A549 (cell line): ENCODE measurements at regions not wholly inside any gene's neighbourhood (a gene's known extent, or its start where the extent isn't known, plus 50 kb on each side); places are given as distances from the start of the nearest gene placed in this dataset.

Source experiments
- ATAC-seq, 2 experiments: fragments of 200-7000 bp in 1 of 2; fragments of >200 bp in 1 of 2; cut with Nextera tagmentation in 1 of 2; cut with Tn5 transposase in 1 of 2; 3 replicates each; pipeline versions ENCODE4 v1.8.0 to v1.9.1; 2018 to 2020; ENCODE audit warnings: mild to moderate bottlenecking in 1 of 2, moderate library complexity in 1 of 2
- CTCF ChIA-PET: fragments of 300-600 bp; sonication (Branson Sonifier 250); formaldehyde crosslinking; extraction: SDS; loops from one replicate; lab custom pipeline; 2021; ENCODE audit warnings: antibody characterized with exemption, inconsistent platforms; lab: Yijun Ruan, JAX
- POLR2A ChIA-PET: fragments of 350-600 bp; formaldehyde crosslinking; extraction: SDS; loops from one replicate; lab custom pipeline; 2021; ENCODE audit warnings: antibody characterized with exemption, inconsistent platforms; lab: Yijun Ruan, JAX
- DNase-seq, 2 experiments: peaks; one replicate each; pipeline versions ENCODE4 v3.0.0 to v3.0.0-alpha.2; 2011 to 2016; ENCODE audit warnings: low read depth in 1 of 2, low spot score in 1 of 2
- FAIRE-seq: peaks from 2 replicates; lab custom pipeline; 2011; peaks lifted over from hg19 to GRCh38; lab: Jason Lieb, UNC
- H3K27ac ChIP-seq, 2 experiments: fragments of >200 bp; sonication (Bioruptor Twin); formaldehyde crosslinking; 3 replicates each; pipeline ENCODE4 v1.5.1; 2016 to 2017
- H3K4me1 ChIP-seq: fragments of >200 bp; sonication (Bioruptor Twin); formaldehyde crosslinking; 3 replicates; pipeline ENCODE4 v1.6.1; 2016
- H3K4me2 ChIP-seq: fragments of >200 bp; sonication (Bioruptor Twin); formaldehyde crosslinking; 3 replicates; pipeline ENCODE4 v1.6.1; 2016
- H3K4me3 ChIP-seq: fragments of >200 bp; sonication (Bioruptor Twin); formaldehyde crosslinking; 3 replicates; pipeline ENCODE4 v1.5.1; 2016
- H3K9me3 ChIP-seq: fragments of >200 bp; sonication (Bioruptor Twin); formaldehyde crosslinking; 3 replicates; pipeline ENCODE4 v1.6.1; 2016
- BHLHE40 ChIP-seq: IDR thresholded peaks from 2 replicates; pipeline ENCODE4 v1.6.1; 2012; ENCODE audit warnings: low read depth, low read length, inconsistent platforms
- CBX2 ChIP-seq: fragments of 200-600 bp; sonication (generic); IDR thresholded peaks from 2 replicates; pipeline ENCODE4 v1.6.1; 2016; ENCODE audit warnings: low read depth, mild to moderate bottlenecking, borderline replicate concordance
- CBX8 ChIP-seq: fragments of 200-600 bp; sonication (generic); IDR thresholded peaks from 2 replicates; pipeline ENCODE4 v1.6.1; 2016
- CHD4 ChIP-seq: fragments of 200-600 bp; sonication (generic); IDR thresholded peaks from 2 replicates; pipeline ENCODE4 v1.6.1; 2016; ENCODE audit warnings: antibody characterized with exemption, mild to moderate bottlenecking, borderline replicate concordance
- FOSB ChIP-seq: fragments of 250-450 bp; sonication (Bioruptor Pico); IDR thresholded peaks from 2 replicates; pipeline ENCODE4 v1.5.0; 2020; ENCODE audit warnings: mild to moderate bottlenecking, moderate library complexity
- FOSL2 ChIP-seq, 2 experiments: fragments of 450-650 bp in 1 of 2; fragments of >200 bp in 1 of 2; sonication (Bioruptor Twin) in 1 of 2; formaldehyde crosslinking; IDR thresholded peaks; 2 replicates each; pipeline versions ENCODE4 v1.5.0 to v1.6.1; 2016 to 2020; ENCODE audit warnings: mild to moderate bottlenecking in 1 of 2, moderate library complexity in 1 of 2
- GATA3 ChIP-seq: IDR thresholded peaks from 2 replicates; pipeline ENCODE4 v1.6.1; 2012; ENCODE audit warnings: borderline replicate concordance
- HDAC2 ChIP-seq: fragments of 200-600 bp; sonication (generic); IDR thresholded peaks from 2 replicates; pipeline ENCODE4 v1.6.1; 2016
- HES2 ChIP-seq: fragments of >200 bp; sonication (Bioruptor Twin); formaldehyde crosslinking; IDR thresholded peaks from 2 replicates; pipeline ENCODE4 v1.6.1; 2016
- HMGXB4 ChIP-seq: fragments of 250-450 bp; sonication (Bioruptor Pico); IDR thresholded peaks from 2 replicates; pipeline ENCODE4 v1.5.0; 2021; ENCODE audit warnings: mild to moderate bottlenecking, moderate library complexity, borderline replicate concordance
- JUN ChIP-seq, 2 experiments: fragments of >200 bp; sonication (Bioruptor Twin); formaldehyde crosslinking; IDR thresholded peaks; 2 replicates in 1 of 2; 3 replicates in 1 of 2; pipeline ENCODE4 v1.6.1; 2016 to 2017
- MAFK ChIP-seq: fragments of 450-650 bp; IDR thresholded peaks from 2 replicates; pipeline ENCODE4 v1.6.1; 2014; ENCODE audit not compliant: partially characterized antibody
- NFE2L2 ChIP-seq: fragments of 150-350 bp; conservative IDR thresholded peaks from 2 replicates; pipeline ENCODE4 v1.6.1; 2014; ENCODE audit warnings: low read length
- NPAS2 ChIP-seq: fragments of 250-450 bp; sonication (Bioruptor Pico); IDR thresholded peaks from 2 replicates; pipeline ENCODE4 v1.8.0; 2022; ENCODE audit warnings: mild to moderate bottlenecking, moderate library complexity, borderline replicate concordance
- NR3C1 ChIP-seq: fragments of >200 bp; sonication (Bioruptor Twin); formaldehyde crosslinking; IDR thresholded peaks from 3 replicates; pipeline ENCODE4 v1.6.1; 2017
- PBX3 ChIP-seq: IDR thresholded peaks from 2 replicates; pipeline ENCODE4 v1.6.1; 2012
- PHF8 ChIP-seq: fragments of 200-600 bp; sonication (generic); IDR thresholded peaks from 2 replicates; pipeline ENCODE4 v1.6.1; 2016; ENCODE audit warnings: low read depth, mild to moderate bottlenecking, antibody characterized with exemption, moderate library complexity, borderline replicate concordance
- POLR2AphosphoS2 ChIP-seq: conservative IDR thresholded peaks from 2 replicates; pipeline ENCODE4 v1.6.1; 2012; ENCODE audit warnings: low read length, improper control_type of control experiment, inconsistent platforms
- RAD21 ChIP-seq, 2 experiments: fragments of >200 bp in 1 of 2; sonication (Bioruptor Twin) in 1 of 2; formaldehyde crosslinking in 1 of 2; IDR thresholded peaks in 1 of 2; conservative IDR thresholded peaks in 1 of 2; 2 replicates in 1 of 2; 3 replicates in 1 of 2; pipeline ENCODE4 v1.6.1; 2012 to 2018; ENCODE audit warnings: inconsistent platforms in 1 of 2
- RCOR1 ChIP-seq: fragments of 150-350 bp; IDR thresholded peaks from 2 replicates; pipeline ENCODE4 v1.6.1; 2014; ENCODE audit warnings: antibody characterized with exemption, low read length, low read depth
- SREBF2 ChIP-seq: fragments of 450-650 bp; IDR thresholded peaks from 2 replicates; pipeline ENCODE4 v1.6.1; 2014; ENCODE audit warnings: mild to moderate bottlenecking, moderate library complexity
- TFCP2L1 ChIP-seq: fragments of 250-450 bp; sonication (Bioruptor Pico); IDR thresholded peaks from 2 replicates; pipeline ENCODE4 v1.5.0; 2021; ENCODE audit warnings: mild to moderate bottlenecking
- TP53 ChIP-seq: fragments of 250-450 bp; sonication (Bioruptor Pico); IDR thresholded peaks from 2 replicates; pipeline ENCODE4 v1.5.0; 2021; ENCODE audit warnings: mild to moderate bottlenecking, moderate library complexity
- USF2 ChIP-seq: fragments of 450-650 bp; IDR thresholded peaks from 2 replicates; pipeline ENCODE4 v1.6.1; 2014; ENCODE audit warnings: antibody characterized with exemption
- ZFP36 ChIP-seq: fragments of 450-650 bp; IDR thresholded peaks from 2 replicates; pipeline ENCODE4 v1.6.1; 2014; ENCODE audit warnings: borderline replicate concordance; ENCODE audit not compliant: partially characterized antibody
- ZNF302 ChIP-seq: fragments of 250-450 bp; sonication (Bioruptor Pico); IDR thresholded peaks from 2 replicates; pipeline ENCODE4 v1.9.0; 2021; ENCODE audit warnings: inconsistent platforms, mild to moderate bottlenecking, moderate library complexity
- WGBS: methylation state at CpG from one replicate; pipeline ENCODE4 v1.1.6; 2017; ENCODE audit errors: missing lambda C conversion rate; 5-methylcytosine and 5-hydroxymethylcytosine counted together
- TF ChIP-seq, protein P1 (sequence below): fragments of 250-450 bp; sonication (Bioruptor Pico); IDR thresholded peaks from 2 replicates; pipeline ENCODE4 v1.5.0; 2020; ENCODE audit warnings: low read depth, mild to moderate bottlenecking, moderate library complexity
- TF ChIP-seq, protein P2 (sequence below): fragments of 200-600 bp; sonication (generic); IDR thresholded peaks from 2 replicates; pipeline ENCODE4 v1.6.1; 2016; ENCODE audit warnings: antibody characterized with exemption, mild to moderate bottlenecking, moderate library complexity

DNA sequence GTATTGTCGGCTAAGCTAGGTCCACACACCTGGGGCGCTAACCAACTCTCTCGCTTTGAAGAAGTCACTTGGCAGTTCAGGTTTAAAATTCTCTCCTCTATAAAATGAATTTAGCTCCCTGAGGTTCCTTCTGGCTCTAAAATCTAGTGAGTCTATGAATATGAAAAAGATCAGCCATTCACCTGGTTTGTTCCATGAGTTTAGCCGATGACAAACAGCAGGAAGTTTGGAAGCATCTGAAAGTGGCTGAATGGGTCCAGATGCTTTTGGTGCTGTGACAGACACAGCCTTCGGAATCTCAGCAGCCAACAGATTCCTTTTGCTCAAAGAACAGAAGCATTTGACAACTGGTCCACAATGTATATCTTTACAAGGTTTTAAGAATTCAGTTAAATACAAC is 73.4 kb upstream of the FOXN3 start:
- FAIRE-seq, result no peak
- Histone ChIP-seq H3K27ac (no peak overlapping the region), H3K4me3 (no peak overlapping the region), H3K4me1 (no peaks in the 10 kb centered on the region), H3K4me2 (no peak overlapping the region), H3K9me3 (no peaks in the 10 kb centered on the region)
- DNase-seq, result no peak
- 70% methylated on average over 5 of the region's 5 CpGs for WGBS
- CTCF ChIA-PET, result interaction anchor here (1.1 kb wide), 1 partner anchor 21 kb away, joined by 4 read pairs; no protein-coding TSS in a partner anchor
- TF ChIP-seq, protein P1, sequence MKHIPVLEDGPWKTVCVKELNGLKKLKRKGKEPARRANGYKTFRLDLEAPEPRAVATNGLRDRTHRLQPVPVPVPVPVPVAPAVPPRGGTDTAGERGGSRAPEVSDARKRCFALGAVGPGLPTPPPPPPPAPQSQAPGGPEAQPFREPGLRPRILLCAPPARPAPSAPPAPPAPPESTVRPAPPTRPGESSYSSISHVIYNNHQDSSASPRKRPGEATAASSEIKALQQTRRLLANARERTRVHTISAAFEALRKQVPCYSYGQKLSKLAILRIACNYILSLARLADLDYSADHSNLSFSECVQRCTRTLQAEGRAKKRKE (CRISPR knock-in tag), result no peak
- no peak for TF ChIP-seq RCOR1
- no peak for TF ChIP-seq MAFK
- no peak for TF ChIP-seq FOSL2 (IDR thresholded peaks at IDR 0.05)
- no peak for TF ChIP-seq FOSL2 (CRISPR knock-in tag; IDR thresholded peaks at IDR 0.05)
- TF ChIP-seq HMGXB4, result no peak
- no peak for TF ChIP-seq RAD21 (conservative IDR thresholded peaks at IDR 0.05 in 1 of 2, IDR thresholded peaks at IDR 0.05 in 1 of 2)
- TF ChIP-seq BHLHE40, result no peak
- TF ChIP-seq PBX3, result no peak
- no peak for TF ChIP-seq SREBF2
- TF ChIP-seq NR3C1, result no peak
- TF ChIP-seq TFCP2L1 (CRISPR knock-in tag), result no peak
- TF ChIP-seq USF2, result no peak
- no peak for TF ChIP-seq ZFP36
- no peak for TF ChIP-seq CHD4
- no peak for TF ChIP-seq CBX2
- no peak for TF ChIP-seq HES2
- TF ChIP-seq GATA3, result no peak
- TF ChIP-seq ZNF302 (CRISPR knock-in tag), result no peak
- no peak for ATAC-seq
- POLR2A ChIA-PET, result no interaction called here

- Histone ChIP-seq H3K4me2 (no peak overlapping the region), H3K9me3 (no peaks in the 10 kb centered on the region), H3K4me3 (no peak overlapping the region), H3K27ac (no peak overlapping the region), H3K4me1 (no peaks in the 10 kb centered on the region)
- DNase-seq (no peak), FAIRE-seq (no peak), ATAC-seq (no peak; a peak in 1 of 6 replicates)
- 47% methylated on average over 17 of the region's 17 CpGs for WGBS
- POLR2A ChIA-PET, result no interaction called here
- CTCF ChIA-PET, result no interaction called here
- TF ChIP-seq PHF8 (no peak), FOSB (CRISPR knock-in tag) (no peak), NFE2L2 (no peak), POLR2AphosphoS2 (no peak), JUN (IDR thresholded peaks at IDR 0.05) (no peak), HDAC2 (no peak), USF2 (no peak), CBX2 (no peak), GATA3 (no peak), RCOR1 (no peak), TP53 (CRISPR knock-in tag) (no peak), NPAS2 (CRISPR knock-in tag) (no peak), CBX8 (no peak)
- TF ChIP-seq, protein P2, sequence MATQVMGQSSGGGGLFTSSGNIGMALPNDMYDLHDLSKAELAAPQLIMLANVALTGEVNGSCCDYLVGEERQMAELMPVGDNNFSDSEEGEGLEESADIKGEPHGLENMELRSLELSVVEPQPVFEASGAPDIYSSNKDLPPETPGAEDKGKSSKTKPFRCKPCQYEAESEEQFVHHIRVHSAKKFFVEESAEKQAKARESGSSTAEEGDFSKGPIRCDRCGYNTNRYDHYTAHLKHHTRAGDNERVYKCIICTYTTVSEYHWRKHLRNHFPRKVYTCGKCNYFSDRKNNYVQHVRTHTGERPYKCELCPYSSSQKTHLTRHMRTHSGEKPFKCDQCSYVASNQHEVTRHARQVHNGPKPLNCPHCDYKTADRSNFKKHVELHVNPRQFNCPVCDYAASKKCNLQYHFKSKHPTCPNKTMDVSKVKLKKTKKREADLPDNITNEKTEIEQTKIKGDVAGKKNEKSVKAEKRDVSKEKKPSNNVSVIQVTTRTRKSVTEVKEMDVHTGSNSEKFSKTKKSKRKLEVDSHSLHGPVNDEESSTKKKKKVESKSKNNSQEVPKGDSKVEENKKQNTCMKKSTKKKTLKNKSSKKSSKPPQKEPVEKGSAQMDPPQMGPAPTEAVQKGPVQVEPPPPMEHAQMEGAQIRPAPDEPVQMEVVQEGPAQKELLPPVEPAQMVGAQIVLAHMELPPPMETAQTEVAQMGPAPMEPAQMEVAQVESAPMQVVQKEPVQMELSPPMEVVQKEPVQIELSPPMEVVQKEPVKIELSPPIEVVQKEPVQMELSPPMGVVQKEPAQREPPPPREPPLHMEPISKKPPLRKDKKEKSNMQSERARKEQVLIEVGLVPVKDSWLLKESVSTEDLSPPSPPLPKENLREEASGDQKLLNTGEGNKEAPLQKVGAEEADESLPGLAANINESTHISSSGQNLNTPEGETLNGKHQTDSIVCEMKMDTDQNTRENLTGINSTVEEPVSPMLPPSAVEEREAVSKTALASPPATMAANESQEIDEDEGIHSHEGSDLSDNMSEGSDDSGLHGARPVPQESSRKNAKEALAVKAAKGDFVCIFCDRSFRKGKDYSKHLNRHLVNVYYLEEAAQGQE, result no peak
Observed at GRCh38 chr14:89489761-89490437, 72.9 kb upstream of the FOXN3 start.
